ENCODE measurements at regions not wholly inside any gene's neighbourhood (a gene's known extent, or its start where the extent isn't known, plus 50 kb on each side); places are given as distances from the start of the nearest gene placed in this dataset.

DNA sequence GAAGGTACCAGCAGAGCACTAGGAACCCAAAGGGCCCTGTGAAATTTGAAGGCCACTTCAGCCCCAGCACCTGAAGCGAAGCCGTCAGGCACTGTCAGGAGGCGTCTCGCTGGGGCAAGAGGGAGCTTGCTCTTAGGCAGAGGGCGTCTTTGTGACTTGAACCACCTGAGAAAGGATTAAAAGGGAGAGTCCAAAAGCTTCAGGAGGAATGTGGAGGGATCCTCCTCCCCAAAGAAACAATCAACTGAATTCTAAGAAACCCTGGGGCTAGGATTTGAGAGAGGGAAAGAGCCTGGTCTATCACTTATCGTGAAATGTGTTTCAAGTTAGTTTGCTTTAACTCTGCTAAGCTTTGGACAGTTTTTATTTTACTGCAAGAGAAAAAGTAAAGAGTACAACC is 324.9 kb upstream of the SOX11 start:
- H3K4me1 ChIP-seq: no peaks in the 10 kb centered on the region
- DNase-seq: no peak
- H3K9me3 ChIP-seq: no peaks in the 10 kb centered on the region
- H3K27me3 ChIP-seq: no peaks in the 10 kb centered on the region
- no peak overlapping the region for H3K27ac ChIP-seq
- 94 to 98% methylated on average over 6 of the region's 6 CpGs for WGBS, 2 donors
- intact Hi-C loops (cut with DNase I): loop anchor here (10.0 kb wide), 1 partner anchor 1403 kb away; no protein-coding TSS in a partner anchor
- no peak overlapping the region for H3K4me3 ChIP-seq (replicated peaks in 1 of 3)
- no peak for TF ChIP-seq POLR2A (IDR thresholded peaks at IDR 0.05)
- TF ChIP-seq, protein P1, sequence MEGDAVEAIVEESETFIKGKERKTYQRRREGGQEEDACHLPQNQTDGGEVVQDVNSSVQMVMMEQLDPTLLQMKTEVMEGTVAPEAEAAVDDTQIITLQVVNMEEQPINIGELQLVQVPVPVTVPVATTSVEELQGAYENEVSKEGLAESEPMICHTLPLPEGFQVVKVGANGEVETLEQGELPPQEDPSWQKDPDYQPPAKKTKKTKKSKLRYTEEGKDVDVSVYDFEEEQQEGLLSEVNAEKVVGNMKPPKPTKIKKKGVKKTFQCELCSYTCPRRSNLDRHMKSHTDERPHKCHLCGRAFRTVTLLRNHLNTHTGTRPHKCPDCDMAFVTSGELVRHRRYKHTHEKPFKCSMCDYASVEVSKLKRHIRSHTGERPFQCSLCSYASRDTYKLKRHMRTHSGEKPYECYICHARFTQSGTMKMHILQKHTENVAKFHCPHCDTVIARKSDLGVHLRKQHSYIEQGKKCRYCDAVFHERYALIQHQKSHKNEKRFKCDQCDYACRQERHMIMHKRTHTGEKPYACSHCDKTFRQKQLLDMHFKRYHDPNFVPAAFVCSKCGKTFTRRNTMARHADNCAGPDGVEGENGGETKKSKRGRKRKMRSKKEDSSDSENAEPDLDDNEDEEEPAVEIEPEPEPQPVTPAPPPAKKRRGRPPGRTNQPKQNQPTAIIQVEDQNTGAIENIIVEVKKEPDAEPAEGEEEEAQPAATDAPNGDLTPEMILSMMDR (IDR thresholded peaks at IDR 0.05): no peak
- no peaks in the 10 kb centered on the region for H3K36me3 ChIP-seq

DNA sequence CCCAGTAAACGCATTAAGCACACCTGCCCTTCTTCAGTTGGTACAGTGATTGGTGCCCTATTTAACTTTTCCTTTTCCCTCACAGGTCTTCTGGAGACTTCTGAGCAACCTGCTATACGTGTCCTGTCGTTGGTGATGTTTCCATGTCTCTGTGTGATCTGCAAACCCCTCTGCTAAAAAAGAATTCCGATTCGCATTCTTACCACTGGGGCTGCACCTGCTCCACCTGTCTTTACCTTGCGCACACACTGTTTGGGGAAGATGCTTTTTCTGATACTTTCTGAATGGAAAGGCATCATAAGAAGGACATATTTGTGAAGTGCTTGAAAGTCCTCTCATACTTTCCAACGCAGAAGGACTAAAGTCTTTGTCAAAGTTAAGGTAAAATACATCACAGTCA is 323.9 kb upstream of the SOX11 start:
- intact Hi-C loops (cut with DNase I): loop anchor here (10.0 kb wide), 1 partner anchor 1403 kb away; no protein-coding TSS in a partner anchor
- no peak for DNase-seq
- H3K9me3 ChIP-seq: no peaks in the 10 kb centered on the region
- H3K4me1 ChIP-seq: no peaks in the 10 kb centered on the region
- H3K36me3 ChIP-seq: no peaks in the 10 kb centered on the region
- H3K27me3 ChIP-seq: no peaks in the 10 kb centered on the region
- H3K27ac ChIP-seq: no peak overlapping the region
- no peak for TF ChIP-seq POLR2A (IDR thresholded peaks at IDR 0.05)
- TF ChIP-seq, protein P1 (IDR thresholded peaks at IDR 0.05): no peak
- WGBS, 2 donors: 59 to 60% methylated on average over 7 of the region's 7 CpGs
- no peak overlapping the region for H3K4me3 ChIP-seq (replicated peaks in 1 of 3)

GRCh38 chr2:5369510-5369909 is 322.7 kb upstream of the SOX11 start:
- WGBS, 2 donors: 92 to 97% methylated on average over 7 of the region's 7 CpGs
- Histone ChIP-seq H3K9me3 (no peaks in the 10 kb centered on the region), H3K27ac (no peak overlapping the region), H3K4me3 (replicated peaks in 1 of 3) (no peak overlapping the region), H3K36me3 (no peaks in the 10 kb centered on the region), H3K27me3 (no peaks in the 10 kb centered on the region), H3K4me1 (no peaks in the 10 kb centered on the region)
- intact Hi-C loops (cut with DNase I): loop anchor here (10.0 kb wide), 1 partner anchor 1405 kb away; no protein-coding TSS in a partner anchor
- no peak for TF ChIP-seq POLR2A (IDR thresholded peaks at IDR 0.05)
- TF ChIP-seq, protein P1 (IDR thresholded peaks at IDR 0.05): no peak
- no peak for DNase-seq

GRCh38 chr2:5370158-5370557 is 322.0 kb upstream of the SOX11 start:
- no peak for DNase-seq
- TF ChIP-seq POLR2A (IDR thresholded peaks at IDR 0.05): no peak
- TF ChIP-seq, protein P1 (IDR thresholded peaks at IDR 0.05): no peak
- WGBS, 2 donors: 72 to 75% methylated on average over 5 of the region's 5 CpGs

GRCh38 chr2:5372141-5372540 is 320.0 kb upstream of the SOX11 start:
- intact Hi-C loops (cut with DNase I): no loop called here
- no peak for DNase-seq
- no peaks in the 10 kb centered on the region for H3K9me3 ChIP-seq
- WGBS, 2 donors: 87 to 89% methylated on average over 6 of the region's 6 CpGs
- TF ChIP-seq POLR2A (IDR thresholded peaks at IDR 0.05): no peak
- TF ChIP-seq, protein P1 (IDR thresholded peaks at IDR 0.05): no peak
- no peak overlapping the region for H3K4me3 ChIP-seq (replicated peaks in 1 of 3)
- no peaks in the 10 kb centered on the region for H3K27me3 ChIP-seq
- no peaks in the 10 kb centered on the region for H3K36me3 ChIP-seq
- no peaks in the 10 kb centered on the region for H3K4me1 ChIP-seq
- no peak overlapping the region for H3K27ac ChIP-seq

More at GRCh38 chr2:5370158-5370557, 322.0 kb upstream of the SOX11 start:
- Histone ChIP-seq H3K27me3 (no peaks in the 10 kb centered on the region), H3K4me1 (no peaks in the 10 kb centered on the region), H3K27ac (no peak overlapping the region), H3K9me3 (no peaks in the 10 kb centered on the region), H3K36me3 (no peaks in the 10 kb centered on the region), H3K4me3 (replicated peaks in 1 of 3) (no peak overlapping the region)
- intact Hi-C loops (cut with DNase I): no loop called here

All from thyroid gland (tissue), 4 donors.